H1 (cell line): ENCODE measurements at regions not wholly inside any gene's neighbourhood (a gene's known extent, or its start where the extent isn't known, plus 50 kb on each side); places are given as distances from the start of the nearest gene placed in this dataset.
"Not testable (repeated sequence)": the region's sequence is repeated elsewhere in the genome, so short reads cannot be mapped to it uniquely, and the experiment has no call there.

Source experiments
- CTCF ChIA-PET: fragments of 300-600 bp; sonication (Branson Sonifier 250); formaldehyde crosslinking; loops from one replicate; lab custom pipeline; 2021; ENCODE audit not compliant: partially characterized antibody; lab: Charles Lee
- POLR2A ChIA-PET: fragments of 300-600 bp; sonication (Branson Sonifier 250); formaldehyde crosslinking; loops from one replicate; lab custom pipeline; 2021; ENCODE audit warnings: inconsistent platforms; ENCODE audit not compliant: partially characterized antibody; lab: Charles Lee
- DNase-seq, 2 experiments: peaks; one replicate each; pipeline versions ENCODE4 v3.0.0 to v3.0.0-alpha.2; 2010 to 2022; ENCODE audit warnings: low spot score in 2 of 2, low read depth in 1 of 2, mixed read lengths in 1 of 2
- FAIRE-seq: peaks from 2 replicates; lab custom pipeline; 2011; peaks lifted over from hg19 to GRCh38; lab: Jason Lieb, UNC
- H2AFZ ChIP-seq: 2 replicates; pipeline ENCODE4 v1.8.1; 2012; ENCODE audit warnings: low read length, inconsistent platforms
- H2AK5ac ChIP-seq: 2 replicates; pipeline ENCODE4 v1.6.1; 2013; ENCODE audit warnings: low read depth, low read length
- H2BK120ac ChIP-seq: replicated peaks from 2 replicates; pipeline ENCODE3; 2013; ENCODE audit warnings: low read depth, low read length, inconsistent platforms
- H2BK12ac ChIP-seq: 2 replicates; pipeline ENCODE4 v1.6.1; 2013; ENCODE audit warnings: low read depth, low read length
- H2BK15ac ChIP-seq: 2 replicates; pipeline ENCODE4 v1.6.1; 2013; ENCODE audit warnings: low read length
- H2BK20ac ChIP-seq: 2 replicates; pipeline ENCODE4 v1.6.1; 2013; ENCODE audit warnings: low read length
- H2BK5ac ChIP-seq: 2 replicates; pipeline ENCODE4 v1.6.1; 2013; ENCODE audit warnings: low read depth, low read length
- H3K14ac ChIP-seq: 2 replicates; pipeline ENCODE4 v1.6.1; 2013; ENCODE audit warnings: inconsistent platforms; ENCODE audit not compliant: insufficient read length
- H3K18ac ChIP-seq: 2 replicates; pipeline ENCODE4 v1.6.1; 2013; ENCODE audit warnings: low read length; ENCODE audit errors: extremely low read depth
- H3K23ac ChIP-seq: 2 replicates; pipeline ENCODE4 v1.6.1; 2013; ENCODE audit warnings: inconsistent platforms; ENCODE audit not compliant: insufficient read length
- H3K23me2 ChIP-seq: 2 replicates; pipeline ENCODE4 v1.6.1; 2013; ENCODE audit warnings: low read depth, low read length
- H3K27ac ChIP-seq: 2 replicates; pipeline ENCODE4 v1.6.1; 2011; ENCODE audit warnings: low read depth, low read length, inconsistent platforms
- H3K27me3 ChIP-seq, 4 experiments: replicated peaks in 1 of 4; 1 replicate in 1 of 4; 2 replicates in 3 of 4; pipeline versions ENCODE4 v1.6.1 to v1.8.1; 2011 to 2013; ENCODE audit warnings: low read length in 3 of 4, mild to moderate bottlenecking in 3 of 4, inconsistent platforms in 2 of 4, mixed read lengths in 2 of 4, moderate library complexity in 1 of 4; ENCODE audit not compliant: control insufficient read depth in 3 of 4, insufficient read depth in 3 of 4; ENCODE audit errors: extremely low read depth in 1 of 4
- H3K36me3 ChIP-seq, 4 experiments: 2 replicates each; pipeline versions ENCODE4 v1.6.1 to v1.8.1; 2011 to 2013; ENCODE audit warnings: mild to moderate bottlenecking in 4 of 4, low read length in 3 of 4, moderate library complexity in 2 of 4, control low read depth in 1 of 4, inconsistent platforms in 1 of 4; ENCODE audit not compliant: insufficient read depth in 4 of 4, control insufficient read depth in 2 of 4
- H3K4ac ChIP-seq: replicated peaks from 2 replicates; pipeline ENCODE3; 2013; ENCODE audit warnings: low read length, low read depth, mixed read lengths, inconsistent platforms; ENCODE audit not compliant: insufficient read length
- H3K4me1 ChIP-seq, 4 experiments: replicated peaks in 1 of 4; 1 replicate in 1 of 4; 2 replicates in 3 of 4; pipeline versions ENCODE4 v1.6.1 to v1.8.1; 2011 to 2013; ENCODE audit warnings: low read length in 3 of 4, inconsistent platforms in 2 of 4, mixed read lengths in 1 of 4; ENCODE audit not compliant: insufficient read depth in 4 of 4, control insufficient read depth in 3 of 4
- H3K4me2 ChIP-seq, 2 experiments: 2 replicates each; pipeline versions ENCODE4 v1.6.1 to v1.8.1; 2011 to 2013; ENCODE audit warnings: low read depth in 2 of 2, low read length in 2 of 2, control low read depth in 1 of 2, inconsistent platforms in 1 of 2, mild to moderate bottlenecking in 1 of 2; ENCODE audit not compliant: insufficient read depth in 1 of 2
- H3K4me3 ChIP-seq, 4 experiments: fragments of 200-600, 300-600 bp in 1 of 4; sonication (generic), shearing (Covaris generic), sonication (Bioruptor Twin) in 1 of 4; 2 replicates each; pipeline versions ENCODE4 v1.5.1 to v1.8.1; 2011 to 2016; ENCODE audit warnings: low read length in 4 of 4, low read depth in 3 of 4, control low read depth in 2 of 4, inconsistent platforms in 2 of 4, mild to moderate bottlenecking in 2 of 4, mixed read lengths in 1 of 4, moderate library complexity in 1 of 4; ENCODE audit not compliant: insufficient read depth in 2 of 4; ENCODE audit errors: extremely low read depth in 1 of 4
- H3K56ac ChIP-seq: replicated peaks from 2 replicates; pipeline ENCODE3; 2013; ENCODE audit warnings: low read depth, mild to moderate bottlenecking, mixed read lengths, low read length, inconsistent platforms; ENCODE audit not compliant: insufficient read length
- H3K79me1 ChIP-seq: 2 replicates; pipeline ENCODE4 v1.6.1; 2013; ENCODE audit warnings: low read depth, low read length, control low read depth
- H3K79me2 ChIP-seq, 2 experiments: 2 replicates each; pipeline versions ENCODE4 v1.6.1 to v1.8.1; 2012 to 2013; ENCODE audit warnings: low read length in 2 of 2, mild to moderate bottlenecking in 2 of 2, inconsistent platforms in 1 of 2; ENCODE audit not compliant: insufficient read depth in 2 of 2, control insufficient read depth in 1 of 2
- H3K9ac ChIP-seq, 4 experiments: replicated peaks in 1 of 4; 1 replicate in 1 of 4; 2 replicates in 3 of 4; pipeline versions ENCODE4 v1.6.1 to v1.8.1; 2011 to 2013; ENCODE audit warnings: low read depth in 3 of 4, low read length in 3 of 4, control low read depth in 2 of 4, mild to moderate bottlenecking in 2 of 4, moderate library complexity in 2 of 4, inconsistent platforms in 1 of 4; ENCODE audit errors: extremely low read depth in 1 of 4
- H3K9me3 ChIP-seq, 2 experiments: 2 replicates each; pipeline versions ENCODE4 v1.6.1 to v1.8.1; 2012 to 2013; ENCODE audit warnings: mild to moderate bottlenecking in 2 of 2, moderate library complexity in 2 of 2, control low read depth in 1 of 2, inconsistent platforms in 1 of 2, low read depth in 1 of 2, low read length in 1 of 2, mixed read lengths in 1 of 2; ENCODE audit not compliant: insufficient read depth in 2 of 2
- H4K20me1 ChIP-seq, 2 experiments: replicated peaks in 1 of 2; 2 replicates each; pipeline versions ENCODE3 to v1.8.1; 2011 to 2013; ENCODE audit warnings: inconsistent platforms in 2 of 2, low read length in 2 of 2, mild to moderate bottlenecking in 1 of 2; ENCODE audit not compliant: insufficient read depth in 2 of 2, control insufficient read depth in 1 of 2
- H4K5ac ChIP-seq: 2 replicates; pipeline ENCODE4 v1.6.1; 2013; ENCODE audit warnings: low read length, low read depth, mixed read lengths, inconsistent platforms; ENCODE audit not compliant: insufficient read length
- H4K8ac ChIP-seq: 2 replicates; pipeline ENCODE4 v1.8.0; 2013; ENCODE audit warnings: mild to moderate bottlenecking, moderate library complexity, low read length, inconsistent platforms; ENCODE audit not compliant: insufficient read depth; ENCODE audit errors: extremely low read depth
- H4K91ac ChIP-seq: replicated peaks from 2 replicates; pipeline ENCODE3; 2013; ENCODE audit warnings: low read length, mixed read lengths, inconsistent platforms; ENCODE audit not compliant: insufficient read length
- PHF8 ChIP-seq: fragments of 200-600 bp; sonication (generic); conservative IDR thresholded peaks from 2 replicates; pipeline ENCODE4 v1.7.1; 2012; ENCODE audit warnings: low read depth, mild to moderate bottlenecking, inconsistent platforms, low read length, moderate library complexity
- WGBS, 2 experiments: shearing (Covaris generic) in 1 of 2; methylation state at CpG; one replicate each; pipeline versions ENCODE4 v1.1.6 to v1.1.7; 2013 to 2015; ENCODE audit warnings: low lambda C conversion rate in 2 of 2, mixed read lengths in 2 of 2, inconsistent platforms in 1 of 2, low coverage in 1 of 2, missing lambda C conversion rate in 1 of 2; ENCODE audit not compliant: insufficient replicate concordance in 2 of 2, insufficient coverage in 1 of 2, insufficient read length in 1 of 2; ENCODE audit errors: extremely low coverage in 1 of 2, missing lambda C conversion rate in 1 of 2; 5-methylcytosine and 5-hydroxymethylcytosine counted together

- TF ChIP-seq PHF8 = no peak
Observed at GRCh38 chrX:129359269-129359668, 164.0 kb downstream of the SMARCA1 start (continued).

GRCh38 chrX:129357428-129357827 is 165.9 kb downstream of the SMARCA1 start:
- H4K5ac ChIP-seq, H3K79me2 ChIP-seq, H3K4me2 ChIP-seq, H3K9ac ChIP-seq, H2BK120ac ChIP-seq, POLR2A ChIA-PET, H2AK5ac ChIP-seq, H3K4me1 ChIP-seq, H3K27me3 ChIP-seq, H3K4me3 ChIP-seq, H3K9me3 ChIP-seq, H2BK15ac ChIP-seq, H4K20me1 ChIP-seq, H2BK12ac ChIP-seq, DNase-seq, H3K56ac ChIP-seq, H3K36me3 ChIP-seq, H3K79me1 ChIP-seq, H3K4ac ChIP-seq, H3K14ac ChIP-seq, H3K23ac ChIP-seq, H2BK5ac ChIP-seq, CTCF ChIA-PET, H4K91ac ChIP-seq, H4K8ac ChIP-seq, H3K23me2 ChIP-seq, H3K27ac ChIP-seq, FAIRE-seq, H3K18ac ChIP-seq, H2BK20ac ChIP-seq, H2AFZ ChIP-seq: not testable (repeated sequence)
- WGBS, 2 experiments = 100% methylated on average over 1 of the region's 4 CpGs; no CpG with 5 or more reads in 1 of the 2 experiments
